HepG2 (cell line): ENCODE measurements at regions not wholly inside any gene's neighbourhood (a gene's known extent, or its start where the extent isn't known, plus 50 kb on each side); places are given as distances from the start of the nearest gene placed in this dataset.
"Not testable (repeated sequence)": the region's sequence is repeated elsewhere in the genome, so short reads cannot be mapped to it uniquely, and the experiment has no call there.

ENCODE experiments used
- ATAC-seq: fragments of 200-7000 bp; cut with Tn5 transposase; 3 replicates; pipeline ENCODE4 v1.9.1; 2020; ENCODE audit warnings: mild to moderate bottlenecking, moderate library complexity
- BruUV-seq: library from RNA; stranded (reverse); fragments of 400-500 nt; replicated peaks from 2 replicates; lab custom pipeline; 2021; lab: Mats Ljungman, UMichigan
- CTCF ChIA-PET: fragments of 300-600 bp; formaldehyde crosslinking; extraction: SDS; loops from one replicate; lab custom pipeline; 2021; ENCODE audit warnings: low total read pairs, inconsistent platforms, low intra/inter-chr PET ratio; lab: Yijun Ruan, JAX
- POLR2A ChIA-PET: fragments of 350-600 bp; sonication (Branson Sonifier 250); formaldehyde crosslinking; loops from one replicate; lab custom pipeline; 2020; ENCODE audit warnings: antibody characterized with exemption, inconsistent platforms; lab: Yijun Ruan, JAX
- DNase-seq: peaks from one replicate; pipeline ENCODE4 v3.0.0-alpha.2; 2015; ENCODE audit warnings: low spot score
- FAIRE-seq: peaks from 3 replicates; lab custom pipeline; 2011; peaks lifted over from hg19 to GRCh38; lab: Jason Lieb, UNC
- H2AFZ ChIP-seq: one replicate; pipeline ENCODE4 v1.6.1; 2011; ENCODE audit warnings: low read length, inconsistent platforms
- H3K27ac ChIP-seq: fragments of 300-600 bp; 3 replicates; pipeline ENCODE4 v1.8.0; 2011; ENCODE audit warnings: mixed run types, mild to moderate bottlenecking, mixed read lengths, low read length, inconsistent platforms; ENCODE audit not compliant: insufficient read depth; ENCODE audit errors: extremely low read length
- H3K27me3 ChIP-seq, 2 experiments: fragments of 200-600 bp in 1 of 2; 2 replicates in 1 of 2; 3 replicates in 1 of 2; pipeline versions ENCODE4 v1.6.0 to v1.8.0; 2011; ENCODE audit warnings: low read length in 2 of 2, mild to moderate bottlenecking in 2 of 2, moderate library complexity in 2 of 2, inconsistent platforms in 1 of 2; ENCODE audit not compliant: insufficient read depth in 2 of 2, control insufficient read depth in 1 of 2
- H3K36me3 ChIP-seq, 2 experiments: fragments of 200-600 bp in 1 of 2; replicated peaks in 1 of 2; 2 replicates in 1 of 2; 3 replicates in 1 of 2; pipeline versions ENCODE4 v1.5.1 to v1.8.0; 2011; ENCODE audit warnings: low read length in 2 of 2, inconsistent platforms in 1 of 2; ENCODE audit not compliant: insufficient read depth in 2 of 2, control insufficient read depth in 1 of 2
- H3K4me1 ChIP-seq: 2 replicates; pipeline ENCODE4 v1.5.1; 2012; ENCODE audit warnings: low read length, inconsistent platforms; ENCODE audit not compliant: insufficient read depth
- H3K4me2 ChIP-seq: 2 replicates; pipeline ENCODE4 v1.6.0; 2011; ENCODE audit warnings: low read depth, low read length, inconsistent platforms
- H3K4me3 ChIP-seq, 3 experiments: fragments of 200-600 bp in 1 of 3; sonication (generic), shearing (Covaris generic) in 1 of 3; replicated peaks in 1 of 3; 2 replicates each; pipeline ENCODE4 v1.5.1; 2011 to 2016; ENCODE audit warnings: low read length in 3 of 3, inconsistent platforms in 2 of 3, low read depth in 2 of 3, mild to moderate bottlenecking in 2 of 3, control low read depth in 1 of 3, mixed read lengths in 1 of 3; ENCODE audit not compliant: insufficient read depth in 1 of 3
- H3K79me2 ChIP-seq: one replicate; pipeline ENCODE4 v1.6.1; 2011; ENCODE audit warnings: low read length, inconsistent platforms; ENCODE audit not compliant: insufficient read depth
- H3K9ac ChIP-seq: 2 replicates; pipeline ENCODE4 v1.6.0; 2011; ENCODE audit warnings: mild to moderate bottlenecking, low read depth, low read length, inconsistent platforms; ENCODE audit not compliant: insufficient read depth
- H3K9me3 ChIP-seq: 2 replicates; pipeline ENCODE4 v1.5.1; 2012; ENCODE audit warnings: mild to moderate bottlenecking, low read length
- H4K20me1 ChIP-seq: 2 replicates; pipeline ENCODE4 v1.6.0; 2011; ENCODE audit warnings: inconsistent platforms, mild to moderate bottlenecking, low read length, moderate library complexity; ENCODE audit not compliant: insufficient read depth
- AHR ChIP-seq: IDR thresholded peaks from 2 replicates; pipeline ENCODE4 v1.6.1; 2018; ENCODE audit warnings: missing genetic modification reagents, missing compliant biosample characterization
- CBX5 ChIP-seq: sonication (generic); formaldehyde crosslinking; IDR thresholded peaks from 2 replicates; pipeline ENCODE4 v1.4.0; 2020; ENCODE audit warnings: missing genetic modification reagents, borderline replicate concordance
- ELK4 ChIP-seq: sonication (generic); formaldehyde crosslinking; IDR thresholded peaks from 2 replicates; pipeline ENCODE4 v1.9.0; 2021; ENCODE audit warnings: missing genetic modification reagents, borderline replicate concordance
- NFYB ChIP-seq: sonication (generic); formaldehyde crosslinking; IDR thresholded peaks from 2 replicates; pipeline ENCODE4 v1.4.0; 2020; ENCODE audit warnings: missing genetic modification reagents
- NR2F2 ChIP-seq: IDR thresholded peaks from 2 replicates; pipeline ENCODE4 v1.6.1; 2012; ENCODE audit warnings: low read depth, inconsistent platforms, borderline replicate concordance
- PTBP1 ChIP-seq: fragments of 200-400 bp; formaldehyde crosslinking; IDR thresholded peaks from 2 replicates; pipeline ENCODE4 v1.6.1; 2018; ENCODE audit warnings: low read length, low read depth; ENCODE audit not compliant: poor library complexity, severe bottlenecking
- SOX6 ChIP-seq, 2 experiments: fragments of 450-650 bp in 1 of 2; sonication (generic) in 1 of 2; formaldehyde crosslinking in 1 of 2; IDR thresholded peaks; 2 replicates each; pipeline versions ENCODE4 v1.4.0 to v1.6.1; 2017 to 2020; ENCODE audit warnings: antibody characterized with exemption in 1 of 2, mild to moderate bottlenecking in 1 of 2, missing genetic modification reagents in 1 of 2
- SRF ChIP-seq: IDR thresholded peaks from 2 replicates; pipeline ENCODE4 v1.6.1; 2011; ENCODE audit warnings: mild to moderate bottlenecking, low read depth, low read length, moderate library complexity
- TBP ChIP-seq: sonication (generic); formaldehyde crosslinking; IDR thresholded peaks from 2 replicates; pipeline ENCODE4 v1.5.0; 2020; ENCODE audit warnings: missing genetic modification reagents
- TERF1 ChIP-seq: sonication (generic); formaldehyde crosslinking; IDR thresholded peaks from 2 replicates; pipeline ENCODE4 v1.8.0; 2022; ENCODE audit warnings: mild to moderate bottlenecking, missing genetic modification reagents, moderate library complexity
- ZFP41 ChIP-seq: sonication (generic); formaldehyde crosslinking; IDR thresholded peaks from 2 replicates; pipeline ENCODE4 v1.4.0; 2020; ENCODE audit warnings: mild to moderate bottlenecking, missing genetic modification reagents, borderline replicate concordance
- ZNF232 ChIP-seq: sonication (generic); formaldehyde crosslinking; IDR thresholded peaks from 2 replicates; pipeline ENCODE4 v1.4.0; 2020; ENCODE audit warnings: missing genetic modification reagents, borderline replicate concordance
- ZNF256 ChIP-seq: sonication (generic); formaldehyde crosslinking; conservative IDR thresholded peaks from 2 replicates; pipeline ENCODE4 v1.4.0; 2020; ENCODE audit warnings: missing genetic modification reagents
- ZNF605 ChIP-seq: sonication (generic); formaldehyde crosslinking; IDR thresholded peaks from 2 replicates; pipeline ENCODE4 v1.8.0; 2022; ENCODE audit warnings: mild to moderate bottlenecking, missing genetic modification reagents
- ZNF629 ChIP-seq: sonication (generic); formaldehyde crosslinking; conservative IDR thresholded peaks from 2 replicates; pipeline ENCODE4 v1.5.0; 2020; ENCODE audit warnings: missing genetic modification reagents
- WGBS: methylation state at CpG from one replicate; pipeline ENCODE4 v1.1.6; 2017; ENCODE audit warnings: low lambda C conversion rate; 5-methylcytosine and 5-hydroxymethylcytosine counted together
- in situ Hi-C: cut with HindIII; loops from 2 replicates; pipeline ENCODE4 v1.10.0; 2017; ENCODE audit warnings: low pct_unique_long_range_greater_than_20kb; ENCODE audit not compliant: extremely low pct_ligation_motif_present
- intact Hi-C: fragments of 100-400 bp; cut with micrococcal nuclease; formaldehyde crosslinking; loops from one replicate; pipeline ENCODE4 v1.10.0; 2022; ENCODE audit not compliant: unreplicated experiment
- TF ChIP-seq, protein P1 (sequence below): sonication (generic); formaldehyde crosslinking; IDR thresholded peaks from 2 replicates; pipeline ENCODE4 v1.8.1; 2022; ENCODE audit warnings: low read depth, mild to moderate bottlenecking, missing genetic modification reagents
- TF ChIP-seq, protein P2 (sequence below): sonication (generic); formaldehyde crosslinking; IDR thresholded peaks from 2 replicates; pipeline ENCODE4 v1.8.0; 2022; ENCODE audit warnings: mild to moderate bottlenecking, missing genetic modification reagents, borderline replicate concordance

DNA sequence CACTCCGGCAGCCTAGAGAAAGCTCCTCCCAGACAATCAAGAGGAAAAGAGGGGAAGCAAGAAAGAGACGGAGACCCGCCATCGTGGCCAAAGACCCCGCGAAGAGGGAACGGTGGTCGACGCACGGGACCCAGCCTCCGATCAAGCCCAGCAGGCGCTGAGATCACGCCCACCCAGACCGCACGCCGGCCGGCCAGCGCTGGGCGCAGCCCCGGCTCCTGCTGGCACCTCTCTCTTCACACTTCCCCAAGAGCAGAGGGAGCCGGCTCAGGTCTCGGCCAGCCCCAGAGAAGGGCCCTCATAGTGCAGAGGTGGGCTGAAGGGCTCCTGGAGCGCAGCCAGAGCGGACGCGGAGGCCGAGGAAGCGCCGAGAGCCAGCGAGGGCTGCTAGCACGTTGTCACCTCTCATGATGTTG is 918.4 kb upstream of the ADAMTS5 start (continued):
- TF ChIP-seq TERF1 (CRISPR knock-in tag): no peak
- no peak for TF ChIP-seq CBX5
- TF ChIP-seq ZFP41: no peak
- TF ChIP-seq NR2F2: no peak
- no peak for TF ChIP-seq ZNF629 (CRISPR knock-in tag)
- TF ChIP-seq, protein P1, sequence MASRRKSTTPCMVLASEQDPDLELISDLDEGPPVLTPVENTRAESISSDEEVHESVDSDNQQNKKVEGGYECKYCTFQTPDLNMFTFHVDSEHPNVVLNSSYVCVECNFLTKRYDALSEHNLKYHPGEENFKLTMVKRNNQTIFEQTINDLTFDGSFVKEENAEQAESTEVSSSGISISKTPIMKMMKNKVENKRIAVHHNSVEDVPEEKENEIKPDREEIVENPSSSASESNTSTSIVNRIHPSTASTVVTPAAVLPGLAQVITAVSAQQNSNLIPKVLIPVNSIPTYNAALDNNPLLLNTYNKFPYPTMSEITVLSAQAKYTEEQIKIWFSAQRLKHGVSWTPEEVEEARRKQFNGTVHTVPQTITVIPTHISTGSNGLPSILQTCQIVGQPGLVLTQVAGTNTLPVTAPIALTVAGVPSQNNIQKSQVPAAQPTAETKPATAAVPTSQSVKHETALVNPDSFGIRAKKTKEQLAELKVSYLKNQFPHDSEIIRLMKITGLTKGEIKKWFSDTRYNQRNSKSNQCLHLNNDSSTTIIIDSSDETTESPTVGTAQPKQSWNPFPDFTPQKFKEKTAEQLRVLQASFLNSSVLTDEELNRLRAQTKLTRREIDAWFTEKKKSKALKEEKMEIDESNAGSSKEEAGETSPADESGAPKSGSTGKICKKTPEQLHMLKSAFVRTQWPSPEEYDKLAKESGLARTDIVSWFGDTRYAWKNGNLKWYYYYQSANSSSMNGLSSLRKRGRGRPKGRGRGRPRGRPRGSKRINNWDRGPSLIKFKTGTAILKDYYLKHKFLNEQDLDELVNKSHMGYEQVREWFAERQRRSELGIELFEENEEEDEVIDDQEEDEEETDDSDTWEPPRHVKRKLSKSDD (CRISPR knock-in tag): no peak
- no peak for TF ChIP-seq ELK4 (CRISPR knock-in tag)
- no peak for TF ChIP-seq SOX6 (IDR thresholded peaks at IDR 0.05)
- no peak for TF ChIP-seq SOX6 (CRISPR knock-in tag; IDR thresholded peaks at IDR 0.05)
- no peak for TF ChIP-seq SRF
- TF ChIP-seq AHR: no peak
- no peak for TF ChIP-seq ZNF605 (CRISPR knock-in tag)
- TF ChIP-seq PTBP1: no peak
- no peak for TF ChIP-seq NFYB
- TF ChIP-seq ZNF256 (CRISPR knock-in tag): no peak
- no peak for TF ChIP-seq TBP (CRISPR knock-in tag)
- TF ChIP-seq ZNF232 (CRISPR knock-in tag): no peak
- TF ChIP-seq, protein P2, sequence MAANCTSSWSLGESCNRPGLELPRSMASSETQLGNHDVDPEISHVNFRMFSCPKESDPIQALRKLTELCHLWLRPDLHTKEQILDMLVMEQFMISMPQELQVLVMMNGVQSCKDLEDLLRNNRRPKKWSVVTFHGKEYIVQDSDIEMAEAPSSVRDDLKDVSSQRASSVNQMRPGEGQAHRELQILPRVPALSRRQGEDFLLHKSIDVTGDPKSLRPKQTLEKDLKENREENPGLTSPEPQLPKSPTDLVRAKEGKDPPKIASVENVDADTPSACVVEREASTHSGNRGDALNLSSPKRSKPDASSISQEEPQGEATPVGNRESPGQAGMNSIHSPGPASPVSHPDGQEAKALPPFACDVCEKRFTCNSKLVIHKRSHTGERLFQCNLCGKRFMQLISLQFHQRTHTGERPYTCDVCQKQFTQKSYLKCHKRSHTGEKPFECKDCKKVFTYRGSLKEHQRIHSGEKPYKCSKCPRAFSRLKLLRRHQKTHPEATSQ (CRISPR knock-in tag): no peak

GRCh38 chr21:27881331-27881730 is 914.4 kb upstream of the ADAMTS5 start:
- BruUV-seq, H3K27ac ChIP-seq, H3K4me1 ChIP-seq, H4K20me1 ChIP-seq, H3K79me2 ChIP-seq, ATAC-seq, H3K9ac ChIP-seq, H2AFZ ChIP-seq, POLR2A ChIA-PET, FAIRE-seq, H3K36me3 ChIP-seq, H3K4me2 ChIP-seq, intact Hi-C loops, in situ Hi-C loops, H3K4me3 ChIP-seq, DNase-seq, CTCF ChIA-PET, H3K27me3 ChIP-seq: not testable (repeated sequence)
- peaks cover 62% of the 10 kb centered on the region for H3K9me3 ChIP-seq
- WGBS: 50% methylated on average over 3 of the region's 3 CpGs
